ENCODE measurements at regions not wholly inside any gene's neighbourhood (a gene's known extent, or its start where the extent isn't known, plus 50 kb on each side); places are given as distances from the start of the nearest gene placed in this dataset.

DNA sequence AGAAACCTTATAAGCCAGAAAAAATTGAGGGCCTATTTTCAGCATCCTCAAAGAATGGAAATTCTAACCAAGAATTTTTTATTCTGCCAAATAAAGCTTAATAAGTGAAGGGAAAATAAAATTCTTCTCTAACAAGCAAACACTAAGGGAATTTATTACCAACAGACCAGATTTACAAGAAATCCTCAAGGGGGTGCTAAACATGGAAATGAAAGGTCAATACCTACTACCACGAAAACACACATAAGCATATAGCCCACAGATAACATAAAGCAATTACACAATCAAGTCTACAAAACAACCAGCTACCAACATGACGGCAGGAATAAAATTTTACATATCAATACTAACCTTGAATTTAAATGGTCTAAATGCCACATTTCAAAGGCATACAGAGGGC lies 883.5 kb downstream of the SI start:
- in situ Hi-C loops (cut with MboI; ENCODE audit: low sequenced_read_pairs in 4 of 4) (no loop called here), intact Hi-C loops (cut with DNase I; ENCODE audit: low total_unique reads) (no loop called here)
- TF ChIP-seq, protein P1, sequence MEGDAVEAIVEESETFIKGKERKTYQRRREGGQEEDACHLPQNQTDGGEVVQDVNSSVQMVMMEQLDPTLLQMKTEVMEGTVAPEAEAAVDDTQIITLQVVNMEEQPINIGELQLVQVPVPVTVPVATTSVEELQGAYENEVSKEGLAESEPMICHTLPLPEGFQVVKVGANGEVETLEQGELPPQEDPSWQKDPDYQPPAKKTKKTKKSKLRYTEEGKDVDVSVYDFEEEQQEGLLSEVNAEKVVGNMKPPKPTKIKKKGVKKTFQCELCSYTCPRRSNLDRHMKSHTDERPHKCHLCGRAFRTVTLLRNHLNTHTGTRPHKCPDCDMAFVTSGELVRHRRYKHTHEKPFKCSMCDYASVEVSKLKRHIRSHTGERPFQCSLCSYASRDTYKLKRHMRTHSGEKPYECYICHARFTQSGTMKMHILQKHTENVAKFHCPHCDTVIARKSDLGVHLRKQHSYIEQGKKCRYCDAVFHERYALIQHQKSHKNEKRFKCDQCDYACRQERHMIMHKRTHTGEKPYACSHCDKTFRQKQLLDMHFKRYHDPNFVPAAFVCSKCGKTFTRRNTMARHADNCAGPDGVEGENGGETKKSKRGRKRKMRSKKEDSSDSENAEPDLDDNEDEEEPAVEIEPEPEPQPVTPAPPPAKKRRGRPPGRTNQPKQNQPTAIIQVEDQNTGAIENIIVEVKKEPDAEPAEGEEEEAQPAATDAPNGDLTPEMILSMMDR (IDR thresholded peaks at IDR 0.05 in 4 of 5, conservative IDR thresholded peaks at IDR 0.05 in 1 of 5), result no peak
- no peak for TF ChIP-seq POLR2A (IDR thresholded peaks at IDR 0.05)
- Histone ChIP-seq H3K27ac (no peak overlapping the region), H3K36me3 (no peaks in the 10 kb centered on the region), H3K27me3 (no peaks in the 10 kb centered on the region), H3K4me1 (no peaks in the 10 kb centered on the region), H3K4me3 (no peak overlapping the region), H3K9me3 (no peaks in the 10 kb centered on the region)
- DNase-seq (no peak), ATAC-seq (no peak)

- Histone ChIP-seq H3K27me3 (no peaks in the 10 kb centered on the region), H3K9me3 (no peaks in the 10 kb centered on the region), H3K27ac (no peak overlapping the region), H3K4me1 (no peaks in the 10 kb centered on the region), H3K36me3 (no peaks in the 10 kb centered on the region), H3K4me3 (no peak overlapping the region)
- intact Hi-C loops (cut with DNase I; ENCODE audit: low total_unique reads), result no loop called here
- ATAC-seq (no peak), DNase-seq (no peak)
- in situ Hi-C loops (cut with MboI; ENCODE audit: low sequenced_read_pairs in 4 of 4), result no loop called here
- TF ChIP-seq, protein P1 (IDR thresholded peaks at IDR 0.05 in 4 of 5, conservative IDR thresholded peaks at IDR 0.05 in 1 of 5), result no peak
- no peak for TF ChIP-seq POLR2A (IDR thresholded peaks at IDR 0.05)
These were observed 885.3 kb downstream of the SI start for GRCh38 chr3:164192974-164193373.

DNA sequence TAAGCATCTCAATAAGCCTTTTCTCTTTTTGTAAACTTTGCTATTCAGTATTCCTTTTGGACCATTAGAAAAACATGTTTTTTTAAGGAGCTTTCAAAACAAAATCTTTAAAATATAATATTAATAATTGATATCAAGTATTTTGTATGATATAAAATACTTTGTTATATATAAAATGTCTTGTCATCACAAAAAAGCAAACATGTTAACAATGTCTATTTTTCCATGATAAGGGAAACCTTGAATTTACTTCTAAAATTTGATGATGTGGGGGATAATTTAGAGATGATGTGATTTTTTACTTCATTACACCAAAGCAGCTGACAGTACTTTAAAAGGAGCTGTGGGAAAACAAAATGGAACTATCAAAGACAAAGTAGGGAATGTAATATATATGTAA lies 887.7 kb downstream of the SI start:
- Histone ChIP-seq H3K36me3 (no peaks in the 10 kb centered on the region), H3K4me1 (no peaks in the 10 kb centered on the region), H3K27me3 (no peaks in the 10 kb centered on the region), H3K27ac (no peak overlapping the region), H3K9me3 (no peaks in the 10 kb centered on the region), H3K4me3 (no peak overlapping the region)
- DNase-seq (no peak), ATAC-seq (no peak)
- TF ChIP-seq POLR2A (IDR thresholded peaks at IDR 0.05), result no peak
- TF ChIP-seq, protein P1 (IDR thresholded peaks at IDR 0.05 in 4 of 5, conservative IDR thresholded peaks at IDR 0.05 in 1 of 5), result no peak
- intact Hi-C loops (cut with DNase I; ENCODE audit: low total_unique reads) (no loop called here), in situ Hi-C loops (cut with MboI; ENCODE audit: low sequenced_read_pairs in 4 of 4) (no loop called here)

DNA sequence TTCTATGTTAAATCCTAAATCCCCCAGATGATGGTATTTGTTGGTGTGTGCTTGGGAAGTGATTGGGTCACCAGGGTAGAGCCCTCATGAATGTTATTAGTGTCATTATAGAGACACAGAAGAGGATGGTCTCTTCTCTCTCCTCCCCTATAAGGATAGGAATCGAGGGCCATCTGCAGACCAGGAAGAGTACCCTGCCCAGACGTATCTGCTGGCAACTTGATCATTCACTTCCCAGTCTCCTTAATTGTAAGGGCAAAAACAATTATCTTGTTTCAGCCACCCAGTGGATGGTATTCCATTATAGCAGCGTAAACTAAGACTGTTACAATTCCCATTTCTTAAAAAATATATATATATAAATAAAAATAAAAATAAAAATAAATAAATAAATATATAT lies 892.2 kb downstream of the SI start:
- no peak overlapping the region for H3K27ac ChIP-seq
- H3K27me3 ChIP-seq, result no peaks in the 10 kb centered on the region
- no peaks in the 10 kb centered on the region for H3K9me3 ChIP-seq
- no peaks in the 10 kb centered on the region for H3K36me3 ChIP-seq
- in situ Hi-C loops (cut with MboI; ENCODE audit: low sequenced_read_pairs in 4 of 4) (no loop called here), intact Hi-C loops (cut with DNase I; ENCODE audit: low total_unique reads) (no loop called here)
- ATAC-seq (no peak), DNase-seq (no peak)
- no peak overlapping the region for H3K4me3 ChIP-seq
- no peaks in the 10 kb centered on the region for H3K4me1 ChIP-seq
- no peak for TF ChIP-seq POLR2A (IDR thresholded peaks at IDR 0.05)
- TF ChIP-seq, protein P1 (IDR thresholded peaks at IDR 0.05 in 4 of 5, conservative IDR thresholded peaks at IDR 0.05 in 1 of 5), result no peak

DNA sequence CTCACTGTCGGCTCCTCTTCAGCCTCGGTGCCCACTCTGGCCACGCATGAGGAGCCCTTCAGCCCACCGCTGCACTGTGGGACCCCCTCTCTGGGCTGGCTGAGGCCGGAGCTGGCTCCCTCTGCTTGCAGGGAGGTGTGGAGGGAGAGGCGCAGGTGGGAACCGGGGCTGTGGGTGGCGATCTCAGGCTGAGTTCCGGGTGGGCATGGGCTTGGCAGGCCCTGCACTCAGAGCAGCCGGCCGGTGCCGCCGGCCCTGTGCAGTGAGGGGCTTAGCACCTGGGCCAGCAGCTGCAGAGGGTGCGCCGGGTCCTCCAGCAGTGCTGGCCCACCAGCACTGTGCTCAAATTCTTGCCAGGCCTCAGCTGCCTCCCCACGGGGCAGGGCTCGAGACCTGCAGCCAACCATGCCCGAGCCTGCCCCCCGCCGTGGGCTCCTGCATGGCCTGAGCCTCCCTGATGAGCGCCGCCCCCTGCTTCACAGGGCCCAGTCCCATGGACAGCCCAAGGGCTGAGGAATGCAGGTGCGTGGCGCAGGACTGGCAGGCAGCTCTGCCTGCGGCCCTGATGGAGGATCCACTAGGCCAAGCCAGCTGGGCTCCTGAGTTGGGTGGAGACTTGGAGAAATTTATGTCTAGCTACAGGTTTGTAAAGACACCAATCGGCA lies 899.1 kb downstream of the SI start:
- DNase-seq (no peak), ATAC-seq (no peak)
- H3K27ac ChIP-seq, result no peak overlapping the region
- intact Hi-C loops (cut with DNase I; ENCODE audit: low total_unique reads), result no loop called here
- TF ChIP-seq, protein P1 (IDR thresholded peaks at IDR 0.05 in 4 of 5, conservative IDR thresholded peaks at IDR 0.05 in 1 of 5), result no peak
- TF ChIP-seq POLR2A (IDR thresholded peaks at IDR 0.05), result no peak
- H3K4me1 ChIP-seq, result no peaks in the 10 kb centered on the region
- no peak overlapping the region for H3K4me3 ChIP-seq
- no peaks in the 10 kb centered on the region for H3K36me3 ChIP-seq
- no peaks in the 10 kb centered on the region for H3K27me3 ChIP-seq
- in situ Hi-C loops (cut with MboI; ENCODE audit: low sequenced_read_pairs in 4 of 4), result no loop called here
- H3K9me3 ChIP-seq, result no peaks in the 10 kb centered on the region

Measured in gastrocnemius medialis (tissue), 4 donors.